ENCODE measurements at regions not wholly inside any gene's neighbourhood (a gene's known extent, or its start where the extent isn't known, plus 50 kb on each side); places are given as distances from the start of the nearest gene placed in this dataset.
A peak's percentile ranks its signal among the peaks of the same experiment; 100 is the strongest.

DNA sequence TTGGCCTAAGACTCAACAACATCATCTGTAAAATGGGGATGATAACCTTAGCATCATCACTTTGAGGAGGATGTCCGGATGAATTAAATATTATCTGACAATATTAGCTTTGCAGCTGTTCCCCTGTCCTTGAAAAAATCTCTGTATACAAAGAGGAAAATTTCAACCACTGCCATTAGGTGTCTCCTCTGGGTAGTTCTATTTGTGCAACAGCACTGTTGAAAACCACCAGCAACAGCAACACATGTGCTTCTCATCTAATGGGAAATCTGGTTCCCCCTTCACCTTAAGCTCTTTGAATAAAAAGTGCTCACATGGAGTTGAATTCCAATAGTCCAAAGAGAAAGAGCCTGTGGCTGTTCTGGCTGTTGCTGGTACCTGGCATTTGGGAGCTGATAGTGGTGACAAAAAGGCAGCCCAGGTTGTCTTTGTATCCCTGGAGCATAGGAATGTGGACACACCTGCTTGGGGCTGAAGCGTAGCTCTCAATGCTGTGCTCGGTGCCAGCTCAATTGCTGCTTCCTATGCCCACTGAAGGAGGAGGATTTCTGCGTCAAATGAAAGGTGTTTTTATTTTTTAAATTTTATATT lies 322.1 kb upstream of the MSX2 start:
- ATAC-seq (replicated peaks): no peak
- peaks cover 9 to 10% of the 10 kb centered on the region in 2 donors for H3K9me3 Mint-ChIP-seq
- DNase-seq: no peak
- peaks cover 6 to 10% of the 10 kb centered on the region in 2 donors for H3K27me3 Mint-ChIP-seq
- no peaks in the 10 kb centered on the region for H3K36me3 Mint-ChIP-seq (ENCODE audit: insufficient read depth)
- H3K4me3 Mint-ChIP-seq: no peak overlapping the region
- H3K4me1 Mint-ChIP-seq (ENCODE audit: low read depth in 2 of 2): no peaks in the 10 kb centered on the region
- H3K27ac Mint-ChIP-seq: no peak overlapping the region

DNA sequence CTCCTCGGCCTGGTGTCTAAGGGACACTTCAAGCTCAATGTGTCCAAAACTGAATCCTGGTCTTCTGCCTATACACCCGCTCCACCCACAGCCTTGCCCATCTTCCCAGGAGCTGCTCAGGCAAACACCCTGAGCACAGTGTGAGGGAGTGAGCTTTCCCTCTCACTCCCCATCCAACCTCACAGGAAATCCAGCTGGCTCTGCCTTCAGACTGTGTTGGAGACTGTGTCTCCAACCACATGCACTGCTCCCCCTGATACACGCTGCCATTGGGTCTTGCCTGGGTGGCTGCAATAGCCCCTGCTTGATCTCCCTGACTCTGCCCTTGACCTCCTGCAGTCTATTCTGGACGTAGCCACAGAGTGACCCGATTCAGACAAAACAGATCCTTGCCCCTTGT lies 319.5 kb upstream of the MSX2 start:
- H3K9me3 Mint-ChIP-seq: peaks cover 11 to 16% of the 10 kb centered on the region in 2 donors
- H3K27ac Mint-ChIP-seq: no peak overlapping the region
- no peaks in the 10 kb centered on the region for H3K4me1 Mint-ChIP-seq (ENCODE audit: low read depth in 2 of 2)
- H3K4me3 Mint-ChIP-seq: no peak overlapping the region
- DNase-seq (no peak), ATAC-seq (replicated peaks) (no peak)
- H3K36me3 Mint-ChIP-seq (ENCODE audit: insufficient read depth): no peaks in the 10 kb centered on the region
- peaks cover 6 to 21% of the 10 kb centered on the region in 2 donors for H3K27me3 Mint-ChIP-seq

DNA sequence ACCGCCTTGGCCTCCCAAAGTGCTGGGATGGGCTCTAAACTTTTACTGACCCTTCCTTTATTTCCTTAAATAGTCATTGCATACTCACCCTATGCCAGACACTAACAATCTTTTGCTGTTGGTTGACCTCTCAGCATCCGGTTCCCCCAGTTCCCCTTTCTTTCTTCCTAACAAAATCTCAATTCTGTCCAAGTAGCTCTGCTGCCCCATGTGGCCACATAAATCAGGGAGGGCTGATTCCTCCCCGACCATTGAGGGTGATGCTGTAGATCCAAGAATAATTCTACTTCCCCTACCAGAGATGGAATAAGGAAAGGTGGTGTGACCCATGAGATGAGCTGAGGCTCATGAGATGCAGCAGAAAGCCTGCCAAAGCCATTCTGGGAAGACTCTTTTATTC lies 315.3 kb upstream of the MSX2 start:
- H3K4me1 Mint-ChIP-seq (ENCODE audit: low read depth in 2 of 2): no peaks in the 10 kb centered on the region
- peaks cover 9 to 16% of the 10 kb centered on the region in 2 donors for H3K9me3 Mint-ChIP-seq
- H3K27ac Mint-ChIP-seq: no peak overlapping the region
- ATAC-seq (replicated peaks) (no peak), DNase-seq (no peak)
- no peaks in the 10 kb centered on the region for H3K36me3 Mint-ChIP-seq (ENCODE audit: insufficient read depth)
- H3K4me3 Mint-ChIP-seq: no peak overlapping the region
- peaks cover 6 to 23% of the 10 kb centered on the region in 2 donors for H3K27me3 Mint-ChIP-seq

DNA sequence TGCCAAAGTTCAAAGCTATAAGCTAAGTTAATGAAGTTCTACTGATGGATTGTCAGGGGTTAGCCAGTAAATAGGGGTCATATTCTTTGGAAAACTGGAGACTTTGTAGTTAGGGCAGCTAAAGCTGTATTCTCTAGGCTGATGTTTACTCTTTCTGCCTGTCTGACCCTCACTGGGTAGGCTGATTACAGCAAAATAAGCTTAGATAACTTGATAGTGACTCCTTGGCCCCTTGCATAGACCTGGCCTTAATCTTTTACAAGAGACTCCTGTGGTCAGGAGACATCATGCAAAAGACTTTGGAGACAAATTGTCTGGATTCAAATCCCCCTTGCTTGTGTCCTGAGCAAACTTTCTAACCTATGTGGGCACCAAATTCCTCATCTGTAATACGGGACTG lies 314.4 kb upstream of the MSX2 start:
- H3K4me3 Mint-ChIP-seq: no peak overlapping the region
- H3K4me1 Mint-ChIP-seq (ENCODE audit: low read depth in 2 of 2): no peaks in the 10 kb centered on the region
- ATAC-seq (replicated peaks): no peak
- peaks cover 6 to 18% of the 10 kb centered on the region in 2 donors for H3K27me3 Mint-ChIP-seq
- DNase-seq: no peak
- H3K36me3 Mint-ChIP-seq (ENCODE audit: insufficient read depth): no peaks in the 10 kb centered on the region
- peaks cover 7 to 14% of the 10 kb centered on the region in 2 donors for H3K9me3 Mint-ChIP-seq
- no peak overlapping the region for H3K27ac Mint-ChIP-seq

DNA sequence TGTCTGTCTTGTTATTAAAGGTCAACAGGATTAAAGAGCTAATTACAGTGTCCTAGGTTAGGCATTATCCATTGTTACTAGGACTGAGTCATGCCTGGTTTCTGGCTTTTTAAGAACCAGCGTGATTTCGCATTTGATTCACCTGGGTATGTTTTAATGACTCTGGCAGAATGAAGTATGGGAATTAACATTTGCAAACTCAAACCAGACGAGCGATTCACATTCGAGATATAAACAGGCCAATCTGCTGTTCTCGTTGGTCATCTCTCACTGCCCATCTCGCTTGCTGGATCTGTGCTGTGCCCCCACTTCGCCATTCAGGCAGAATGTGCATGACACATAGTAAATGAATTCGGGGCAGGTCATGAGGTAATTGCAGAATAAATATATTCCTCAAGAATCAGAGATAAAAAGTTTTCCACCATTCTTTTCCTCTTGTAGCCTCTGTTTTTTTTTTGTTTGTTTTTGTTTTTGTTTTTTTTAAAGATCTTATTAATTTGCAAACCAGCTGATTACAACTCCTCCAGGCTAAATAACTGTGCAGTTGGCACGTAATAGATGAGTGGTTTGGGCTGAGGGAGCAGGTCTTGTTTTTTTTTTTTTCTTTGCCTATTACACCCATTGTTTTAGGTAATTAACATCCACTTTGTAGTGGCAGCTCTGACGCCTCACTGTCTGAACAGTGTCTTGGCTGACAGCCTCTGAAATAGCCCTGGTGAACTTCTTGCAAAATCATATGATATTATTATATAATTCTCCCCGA lies 313.5 kb upstream of the MSX2 start:
- H3K4me3 Mint-ChIP-seq: no peak overlapping the region
- H3K27ac Mint-ChIP-seq: no peak overlapping the region
- H3K9me3 Mint-ChIP-seq: peaks cover 3 to 6% of the 10 kb centered on the region in 2 donors
- DNase-seq (no peak), ATAC-seq (replicated peaks) (no peak)
- no peaks in the 10 kb centered on the region for H3K36me3 Mint-ChIP-seq (ENCODE audit: insufficient read depth)
- H3K4me1 Mint-ChIP-seq (ENCODE audit: low read depth in 2 of 2): no peaks in the 10 kb centered on the region
- H3K27me3 Mint-ChIP-seq: peaks cover 0 to 13% of the 10 kb centered on the region in 2 donors

DNA sequence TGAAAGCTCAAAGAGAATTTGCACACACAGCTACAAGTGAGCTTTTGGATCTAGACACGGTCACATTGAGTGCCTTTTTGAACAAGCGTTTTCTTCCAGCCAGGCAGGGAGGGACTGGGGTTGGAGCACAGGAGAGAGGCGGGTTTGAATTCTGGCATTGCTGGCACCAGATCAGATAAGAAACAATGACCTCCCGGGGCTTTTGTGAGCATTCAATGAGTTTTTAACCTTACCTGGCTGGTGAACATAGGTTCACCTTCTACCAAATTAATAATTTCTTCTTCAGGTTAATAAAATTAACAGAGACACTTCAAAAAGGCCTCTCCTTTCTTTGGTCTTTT lies 312.9 kb upstream of the MSX2 start:
- H3K4me1 Mint-ChIP-seq (ENCODE audit: low read depth in 2 of 2): no peaks in the 10 kb centered on the region
- H3K36me3 Mint-ChIP-seq (ENCODE audit: insufficient read depth): no peaks in the 10 kb centered on the region
- ATAC-seq (replicated peaks): no peak
- no peak for DNase-seq
- peaks cover 0 to 13% of the 10 kb centered on the region in 2 donors for H3K27me3 Mint-ChIP-seq
- H3K9me3 Mint-ChIP-seq: peaks cover 3 to 6% of the 10 kb centered on the region in 2 donors
- no peak overlapping the region for H3K27ac Mint-ChIP-seq
- no peak overlapping the region for H3K4me3 Mint-ChIP-seq

DNA sequence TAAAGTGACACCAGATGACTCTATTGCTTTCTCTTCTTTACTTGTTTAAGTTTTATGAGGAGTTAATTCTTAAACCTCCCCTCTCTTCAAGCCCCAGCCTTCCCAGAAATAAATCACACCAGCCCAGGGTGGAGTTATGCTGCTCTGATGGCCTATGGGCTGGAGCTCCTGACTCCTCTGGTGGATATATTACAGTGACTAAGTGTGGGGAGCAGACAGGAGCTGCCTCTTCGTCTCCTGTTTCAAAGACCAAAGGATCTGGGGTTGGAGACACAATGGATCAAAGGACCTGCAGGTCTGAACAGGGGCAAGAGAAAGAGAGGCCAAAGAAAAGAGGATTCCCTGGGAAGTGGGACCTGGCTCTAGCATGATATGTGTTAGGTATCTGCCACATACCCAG lies 312.0 kb upstream of the MSX2 start:
- H3K4me1 Mint-ChIP-seq (ENCODE audit: low read depth in 2 of 2): no peaks in the 10 kb centered on the region
- H3K27me3 Mint-ChIP-seq: peaks cover 0 to 13% of the 10 kb centered on the region in 2 donors
- no peaks in the 10 kb centered on the region for H3K36me3 Mint-ChIP-seq (ENCODE audit: insufficient read depth)
- H3K4me3 Mint-ChIP-seq: no peak overlapping the region
- H3K9me3 Mint-ChIP-seq: peaks cover 3 to 6% of the 10 kb centered on the region in 2 donors
- ATAC-seq (replicated peaks) (no peak), DNase-seq (no peak)
- no peak overlapping the region for H3K27ac Mint-ChIP-seq

DNA sequence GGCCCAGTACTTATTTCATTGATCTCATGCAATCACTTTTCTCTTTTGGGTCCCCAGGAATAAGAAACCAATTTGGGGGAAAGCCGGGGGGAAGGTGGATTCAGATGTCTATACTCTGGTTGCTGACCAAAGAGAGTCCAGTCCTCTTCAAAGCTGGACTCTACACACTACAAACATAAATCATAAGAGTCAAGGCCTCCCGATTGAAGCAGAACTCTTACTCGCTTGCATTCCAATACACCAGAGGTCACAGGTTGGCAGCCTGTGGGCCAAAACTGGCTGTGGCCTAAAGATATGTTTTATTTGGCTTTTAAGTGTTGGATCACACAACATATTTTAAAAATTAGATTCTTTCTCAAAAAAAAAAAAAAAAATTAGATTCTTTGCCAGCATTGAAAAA lies 311.4 kb upstream of the MSX2 start:
- no peaks in the 10 kb centered on the region for H3K36me3 Mint-ChIP-seq (ENCODE audit: insufficient read depth)
- ATAC-seq (replicated peaks) (no peak), DNase-seq (no peak)
- no peak overlapping the region for H3K4me3 Mint-ChIP-seq
- H3K27ac Mint-ChIP-seq: no peak overlapping the region
- peaks cover 3 to 6% of the 10 kb centered on the region in 2 donors for H3K9me3 Mint-ChIP-seq
- peaks cover 0 to 14% of the 10 kb centered on the region in 2 donors for H3K27me3 Mint-ChIP-seq
- H3K4me1 Mint-ChIP-seq (ENCODE audit: low read depth in 2 of 2): no peaks in the 10 kb centered on the region

DNA sequence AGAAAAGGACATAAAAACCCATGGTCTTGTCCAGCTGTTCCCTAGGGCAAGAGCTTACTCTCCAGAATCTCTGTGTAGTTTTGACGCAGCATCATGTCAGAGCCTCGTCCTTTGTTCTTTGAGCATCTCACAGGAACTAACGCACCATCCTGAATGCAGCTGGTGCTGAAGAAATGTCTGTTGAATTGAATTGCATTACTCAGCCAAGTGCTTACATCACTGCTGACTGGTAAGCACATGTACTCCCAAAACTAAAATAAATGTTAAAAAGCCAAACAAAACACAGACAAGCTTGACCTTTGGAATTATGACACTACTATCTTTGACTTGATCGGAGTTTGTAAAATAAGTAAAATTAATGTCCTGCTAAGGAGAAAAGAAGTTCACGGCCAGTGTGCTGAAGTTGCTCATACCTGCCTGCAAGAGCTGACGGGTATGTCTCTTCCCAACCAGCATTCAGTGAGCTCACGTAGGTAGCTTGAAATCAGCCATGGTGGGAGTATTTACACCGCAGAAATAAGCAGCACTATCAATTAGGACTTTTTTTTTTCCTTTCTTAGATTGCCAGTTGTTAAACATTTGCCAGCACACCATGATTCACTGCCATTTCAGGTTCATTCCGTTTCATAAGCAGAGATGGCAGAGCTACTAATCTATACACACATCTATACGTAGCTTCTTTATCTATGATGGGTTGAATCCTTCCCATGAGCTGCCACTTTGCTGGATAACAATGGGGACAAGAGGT lies 310.6 kb upstream of the MSX2 start:
- ATAC-seq (replicated peaks) (no peak), DNase-seq (no peak)
- Mint-ChIP-seq H3K4me1 (ENCODE audit: low read depth in 2 of 2) (peaks cover 1 to 5% of the 10 kb centered on the region in 2 donors), H3K9me3 (peaks cover 3 to 6% of the 10 kb centered on the region in 2 donors), H3K27me3 (peaks cover 0 to 21% of the 10 kb centered on the region in 2 donors), H3K27ac (no peak overlapping the region), H3K36me3 (ENCODE audit: insufficient read depth) (no peaks in the 10 kb centered on the region), H3K4me3 (no peak overlapping the region)

DNA sequence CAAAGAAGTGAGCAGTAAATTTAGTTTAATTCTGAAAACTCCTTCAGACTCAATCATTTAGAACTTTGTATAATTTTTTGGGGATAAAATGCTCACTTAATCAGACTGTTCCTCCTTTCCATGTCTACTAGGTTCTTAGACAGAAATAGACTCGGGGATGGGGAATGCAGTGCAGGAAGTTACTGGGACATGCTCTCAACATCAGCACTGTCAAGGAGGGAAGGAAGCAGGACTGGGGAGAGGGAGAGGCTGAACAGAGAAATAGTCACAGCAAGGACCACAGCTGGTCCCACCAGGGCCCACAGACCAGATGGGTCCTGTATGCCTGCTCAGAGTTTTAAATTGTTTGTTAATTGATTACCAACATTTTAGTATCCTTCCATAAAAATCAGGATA lies 310.1 kb upstream of the MSX2 start:
- peaks cover 0 to 15% of the 10 kb centered on the region in 2 donors for H3K27me3 Mint-ChIP-seq
- DNase-seq (no peak), ATAC-seq (replicated peaks) (no peak)
- no peaks in the 10 kb centered on the region for H3K36me3 Mint-ChIP-seq (ENCODE audit: insufficient read depth)
- H3K27ac Mint-ChIP-seq: no peak overlapping the region
- peaks cover 1 to 9% of the 10 kb centered on the region in 2 donors for H3K4me1 Mint-ChIP-seq (ENCODE audit: low read depth in 2 of 2)
- peaks cover 1 to 3% of the 10 kb centered on the region in 2 donors for H3K9me3 Mint-ChIP-seq
- H3K4me3 Mint-ChIP-seq: no peak overlapping the region

DNA sequence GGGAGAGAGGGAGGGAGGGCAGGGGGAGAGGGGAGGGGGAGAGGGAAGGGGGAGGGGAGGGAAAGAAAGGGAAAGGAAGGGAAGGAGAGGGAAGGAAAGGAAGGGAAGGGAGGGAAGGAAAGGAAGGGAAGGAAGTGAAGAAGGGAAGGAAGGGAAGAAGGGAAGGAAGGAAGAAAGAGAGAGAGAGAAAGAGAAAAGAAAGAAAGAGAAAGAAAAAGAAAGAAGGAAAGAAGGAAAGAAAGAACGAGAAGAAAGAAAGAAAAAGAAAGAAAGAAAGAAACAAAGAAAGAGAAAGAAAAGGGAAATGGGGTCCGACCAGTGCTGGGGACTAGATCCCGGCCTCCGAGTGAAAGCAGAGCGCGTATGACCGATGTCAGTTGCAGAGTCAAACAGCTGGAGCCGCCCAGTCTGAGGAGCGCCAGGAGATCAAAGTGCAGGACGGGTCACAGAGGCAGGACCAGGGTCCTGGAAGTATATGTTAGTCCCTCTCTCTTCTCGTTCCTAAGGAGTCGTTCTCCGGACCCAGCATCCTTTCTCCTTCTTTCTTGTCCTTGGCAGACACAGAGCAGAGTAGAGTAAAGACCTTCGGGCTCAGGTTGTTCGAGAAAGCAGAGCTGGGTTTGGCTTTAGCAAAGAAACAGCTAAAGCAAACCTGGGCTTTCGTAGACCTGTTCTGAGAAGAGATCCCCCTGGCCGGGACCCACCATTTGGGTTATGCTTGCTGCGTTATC lies 305.4 kb upstream of the MSX2 start:
- Mint-ChIP-seq H3K9me3 (no peaks in the 10 kb centered on the region), H3K4me1 (ENCODE audit: low read depth in 2 of 2) (peaks cover 4 to 9% of the 10 kb centered on the region in 2 donors), H3K36me3 (ENCODE audit: insufficient read depth) (no peaks in the 10 kb centered on the region), H3K27me3 (peaks cover 0 to 8% of the 10 kb centered on the region in 2 donors), H3K27ac (peak overlapping the region; percentile 3 to 60), H3K4me3 (peak overlapping the region; percentile 2 to 65)
- DNase-seq: no peak
- no peak for ATAC-seq (replicated peaks)

DNA sequence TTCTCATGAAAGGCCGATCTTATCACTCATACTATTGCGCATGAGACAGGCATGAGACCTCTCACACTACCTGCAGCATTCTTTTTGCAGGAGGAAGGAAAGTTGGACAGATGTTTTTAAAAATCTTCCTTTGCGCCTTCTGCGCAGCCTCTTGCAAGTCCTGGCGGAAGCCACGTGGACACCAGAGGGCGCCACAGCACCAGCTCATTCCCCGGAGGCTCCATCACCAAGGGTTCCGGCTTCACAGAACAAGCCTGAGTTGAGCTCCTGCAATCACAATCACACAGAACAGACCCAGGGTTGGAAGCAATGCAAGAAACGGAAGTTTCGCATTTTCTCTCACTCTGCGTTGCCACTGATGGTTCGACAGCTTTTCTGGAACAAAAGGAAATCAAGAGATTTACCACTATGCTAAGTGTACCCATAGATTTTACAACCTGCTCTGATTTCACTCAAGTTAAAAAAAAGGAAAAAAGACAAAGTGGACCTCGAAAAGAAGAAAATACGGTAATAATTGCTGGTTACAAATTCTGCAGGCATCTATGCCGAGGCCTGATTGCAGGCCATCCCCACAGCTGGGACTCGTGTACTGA lies 304.7 kb upstream of the MSX2 start:
- no peaks in the 10 kb centered on the region for H3K36me3 Mint-ChIP-seq (ENCODE audit: insufficient read depth)
- ATAC-seq (replicated peaks) (peak; percentile 51), DNase-seq (peak; percentile 9 to 25 (median 24))
- H3K27me3 Mint-ChIP-seq: peaks cover 0 to 8% of the 10 kb centered on the region in 2 donors
- H3K9me3 Mint-ChIP-seq: no peaks in the 10 kb centered on the region
- H3K4me3 Mint-ChIP-seq: no peak overlapping the region
- H3K27ac Mint-ChIP-seq: no peak overlapping the region
- peaks cover 4 to 9% of the 10 kb centered on the region in 2 donors for H3K4me1 Mint-ChIP-seq (ENCODE audit: low read depth in 2 of 2)
